Tibial nerve (tissue), 4 donors: ENCODE measurements at regions not wholly inside any gene's neighbourhood (a gene's known extent, or its start where the extent isn't known, plus 50 kb on each side); places are given as distances from the start of the nearest gene placed in this dataset.

ENCODE experiments used
- DNase-seq, 2 donors: peaks; one replicate each; pipeline ENCODE4 v3.0.0-alpha.2; 2019; ENCODE audit warnings: low spot score in 2 of 2
- H3K27ac ChIP-seq, 4 donors: fragments of 200-600 bp; sonication (generic) in 3 of 4; one replicate each; pipeline ENCODE4 v1.5.1; 2017 to 2019; ENCODE audit warnings: mild to moderate bottlenecking in 1 of 4
- H3K27me3 ChIP-seq, 2 donors: fragments of 200-600 bp; sonication (generic) in 1 of 2; one replicate each; pipeline versions ENCODE4 v1.5.1 to v1.6.0; 2017 to 2019
- H3K36me3 ChIP-seq, 3 donors: fragments of 200-600 bp; sonication (generic); one replicate each; pipeline ENCODE4 v1.5.1; 2018 to 2019
- H3K4me1 ChIP-seq, 4 donors: fragments of 200-600 bp; sonication (generic) in 3 of 4; one replicate each; pipeline ENCODE4 v1.5.1; 2017 to 2019
- H3K4me3 ChIP-seq, 4 donors: fragments of 200-600 bp; sonication (generic) in 3 of 4; one replicate each; pipeline ENCODE4 v1.5.1; 2017 to 2019; ENCODE audit warnings: mild to moderate bottlenecking in 1 of 4, moderate library complexity in 1 of 4
- H3K9me3 ChIP-seq, 4 donors: fragments of 200-600 bp; sonication (generic) in 3 of 4; one replicate each; pipeline ENCODE4 v1.5.1; 2017 to 2019
- EP300 ChIP-seq, 2 donors: sonication (generic); formaldehyde crosslinking; IDR thresholded peaks; one replicate each; pipeline ENCODE4 v1.6.1; 2017; ENCODE audit warnings: antibody characterized with exemption in 2 of 2, mild to moderate bottlenecking in 1 of 2
- POLR2A ChIP-seq, 2 donors: fragments of 450-650 bp; IDR thresholded peaks; one replicate each; pipeline ENCODE4 v1.6.1; 2017; ENCODE audit warnings: antibody characterized with exemption in 2 of 2, mild to moderate bottlenecking in 2 of 2, moderate library complexity in 2 of 2
- WGBS, 2 donors: methylation state at CpG; one replicate each; pipeline ENCODE4 v1.1.5; 2018; 5-methylcytosine and 5-hydroxymethylcytosine counted together
- TF ChIP-seq, protein P1 (sequence below), 5 experiments: fragments of 200-600 bp in 3 of 5; fragments of 450-650 bp in 2 of 5; sonication (generic) in 3 of 5; IDR thresholded peaks; one replicate each; pipeline ENCODE4 v1.5.1; 2016 to 2019; ENCODE audit warnings: antibody characterized with exemption in 5 of 5, mild to moderate bottlenecking in 3 of 5, moderate library complexity in 2 of 5

DNA sequence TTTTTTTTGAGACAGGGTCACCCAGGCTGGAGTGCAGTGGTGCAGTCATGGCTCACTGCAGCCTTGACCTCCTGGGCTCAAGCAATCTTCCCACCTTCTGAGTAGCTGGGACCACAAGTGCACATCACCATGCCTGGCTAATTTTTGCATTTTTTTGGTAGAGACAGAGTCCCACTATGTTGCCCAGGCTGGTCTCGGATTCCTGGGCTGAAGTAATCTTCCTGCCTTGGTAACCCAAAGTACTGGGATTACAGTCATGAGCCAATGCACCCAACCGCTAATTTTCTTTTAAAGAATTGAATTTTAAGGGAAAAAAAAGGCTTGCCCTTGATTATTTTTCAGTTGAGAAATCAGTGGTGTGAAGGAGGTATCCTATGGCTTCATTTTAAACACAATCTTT, 334.0 kb downstream of the SOX2 start:
- Histone ChIP-seq H3K27me3 (no peaks in the 10 kb centered on the region), H3K27ac (no peak overlapping the region), H3K36me3 (no peaks in the 10 kb centered on the region), H3K9me3 (no peaks in the 10 kb centered on the region), H3K4me1 (no peaks in the 10 kb centered on the region), H3K4me3 (no peak overlapping the region)
- DNase-seq: no peak
- TF ChIP-seq, protein P1, sequence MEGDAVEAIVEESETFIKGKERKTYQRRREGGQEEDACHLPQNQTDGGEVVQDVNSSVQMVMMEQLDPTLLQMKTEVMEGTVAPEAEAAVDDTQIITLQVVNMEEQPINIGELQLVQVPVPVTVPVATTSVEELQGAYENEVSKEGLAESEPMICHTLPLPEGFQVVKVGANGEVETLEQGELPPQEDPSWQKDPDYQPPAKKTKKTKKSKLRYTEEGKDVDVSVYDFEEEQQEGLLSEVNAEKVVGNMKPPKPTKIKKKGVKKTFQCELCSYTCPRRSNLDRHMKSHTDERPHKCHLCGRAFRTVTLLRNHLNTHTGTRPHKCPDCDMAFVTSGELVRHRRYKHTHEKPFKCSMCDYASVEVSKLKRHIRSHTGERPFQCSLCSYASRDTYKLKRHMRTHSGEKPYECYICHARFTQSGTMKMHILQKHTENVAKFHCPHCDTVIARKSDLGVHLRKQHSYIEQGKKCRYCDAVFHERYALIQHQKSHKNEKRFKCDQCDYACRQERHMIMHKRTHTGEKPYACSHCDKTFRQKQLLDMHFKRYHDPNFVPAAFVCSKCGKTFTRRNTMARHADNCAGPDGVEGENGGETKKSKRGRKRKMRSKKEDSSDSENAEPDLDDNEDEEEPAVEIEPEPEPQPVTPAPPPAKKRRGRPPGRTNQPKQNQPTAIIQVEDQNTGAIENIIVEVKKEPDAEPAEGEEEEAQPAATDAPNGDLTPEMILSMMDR (IDR thresholded peaks at IDR 0.05): no peak
- TF ChIP-seq EP300 (IDR thresholded peaks at IDR 0.05) (no peak), POLR2A (IDR thresholded peaks at IDR 0.05) (no peak)
- 77 to 87% methylated on average over 2 of the region's 2 CpGs for WGBS, 2 donors

DNA sequence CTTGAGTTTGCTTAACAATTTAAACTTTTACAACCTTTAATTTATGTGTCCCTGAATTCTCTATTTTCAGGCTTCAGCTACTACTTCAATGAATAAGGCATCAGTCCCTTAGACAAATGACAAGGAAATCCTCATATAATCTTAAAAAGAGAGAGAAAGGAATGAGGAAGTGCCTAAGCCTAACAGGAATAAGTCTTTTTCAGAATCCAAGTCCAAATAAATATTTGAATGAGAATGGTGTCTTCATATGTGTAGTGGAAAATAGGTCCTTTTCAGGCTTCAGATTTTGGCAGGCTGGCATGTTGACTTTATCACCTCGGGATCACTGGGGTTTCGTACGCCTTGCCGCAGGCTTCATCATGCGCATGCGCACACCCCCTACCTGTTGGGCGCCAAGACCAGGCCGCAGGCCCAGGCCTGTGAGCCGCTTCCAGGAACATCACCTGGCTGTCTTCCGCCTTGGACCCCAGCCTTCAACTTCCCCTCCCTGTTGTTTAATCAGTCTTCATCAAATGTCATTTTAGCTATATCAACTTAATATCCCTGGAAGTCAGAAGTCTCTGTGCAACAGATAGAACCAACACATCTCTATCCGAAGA, 334.5 kb downstream of the SOX2 start:
- H3K4me1 ChIP-seq: no peaks in the 10 kb centered on the region
- DNase-seq: no peak
- TF ChIP-seq, protein P1 (IDR thresholded peaks at IDR 0.05): no peak
- TF ChIP-seq POLR2A (IDR thresholded peaks at IDR 0.05) (no peak), EP300 (IDR thresholded peaks at IDR 0.05) (no peak)
- H3K27me3 ChIP-seq: no peaks in the 10 kb centered on the region
- H3K27ac ChIP-seq: no peak overlapping the region
- no peak overlapping the region for H3K4me3 ChIP-seq
- H3K9me3 ChIP-seq: no peaks in the 10 kb centered on the region
- WGBS, 2 donors: 79 to 84% methylated on average over 11 of the region's 11 CpGs
- no peaks in the 10 kb centered on the region for H3K36me3 ChIP-seq

DNA sequence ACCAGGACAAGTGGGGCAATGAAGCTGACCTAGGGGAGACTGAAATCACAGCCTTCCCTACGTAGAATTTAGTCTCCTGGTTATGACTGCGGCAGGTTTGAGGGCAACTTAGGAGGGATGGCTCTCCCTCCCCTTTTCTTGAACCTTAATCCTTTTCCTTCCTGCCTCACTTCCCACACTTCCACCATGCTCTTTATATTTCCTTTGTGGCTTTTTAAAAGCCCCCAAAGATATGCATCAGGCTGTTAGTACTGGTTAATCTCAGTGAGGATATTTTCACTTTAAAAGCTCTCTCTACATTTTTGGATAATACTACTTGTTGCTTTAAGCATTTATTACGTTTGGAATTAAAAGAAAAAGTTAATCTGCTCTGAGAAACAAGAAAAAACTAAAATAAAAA, 339.2 kb downstream of the SOX2 start:
- TF ChIP-seq POLR2A (IDR thresholded peaks at IDR 0.05) (no peak), EP300 (IDR thresholded peaks at IDR 0.05) (no peak)
- TF ChIP-seq, protein P1 (IDR thresholded peaks at IDR 0.05): no peak
- Histone ChIP-seq H3K4me1 (no peaks in the 10 kb centered on the region), H3K9me3 (no peaks in the 10 kb centered on the region), H3K4me3 (no peak overlapping the region), H3K27ac (no peak overlapping the region), H3K27me3 (no peaks in the 10 kb centered on the region), H3K36me3 (no peaks in the 10 kb centered on the region)
- DNase-seq: no peak
- 53 to 61% methylated on average over 3 of the region's 3 CpGs for WGBS, 2 donors

DNA sequence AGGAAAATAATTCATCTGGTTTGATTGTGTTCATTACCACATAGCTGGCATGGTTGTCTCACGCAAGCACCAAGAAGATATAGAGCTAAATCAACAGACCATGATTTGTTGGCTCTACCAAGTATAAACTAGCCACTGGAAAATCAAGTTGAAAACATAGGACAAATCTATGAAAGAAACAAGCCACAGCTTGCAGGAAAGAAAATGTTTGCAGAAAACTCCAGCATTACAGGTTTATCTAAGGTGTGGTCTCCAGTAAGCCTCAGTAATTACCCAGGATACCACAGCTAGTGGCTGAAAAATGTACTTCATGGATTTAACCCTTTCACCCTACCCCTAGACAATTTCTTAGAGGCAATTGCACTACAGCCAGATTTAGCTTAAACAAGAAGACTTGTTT, 340.6 kb downstream of the SOX2 start:
- H3K4me3 ChIP-seq: no peak overlapping the region
- no peak for DNase-seq
- no peaks in the 10 kb centered on the region for H3K36me3 ChIP-seq
- H3K27ac ChIP-seq: no peak overlapping the region
- TF ChIP-seq POLR2A (IDR thresholded peaks at IDR 0.05) (no peak), EP300 (IDR thresholded peaks at IDR 0.05) (no peak)
- TF ChIP-seq, protein P1 (IDR thresholded peaks at IDR 0.05): no peak
- whole genome bisulfite sequencing, 2 donors: 96 to 97% methylated on average over 1 of the region's 1 CpG
- no peaks in the 10 kb centered on the region for H3K9me3 ChIP-seq
- H3K4me1 ChIP-seq: no peaks in the 10 kb centered on the region
- H3K27me3 ChIP-seq: no peaks in the 10 kb centered on the region

DNA sequence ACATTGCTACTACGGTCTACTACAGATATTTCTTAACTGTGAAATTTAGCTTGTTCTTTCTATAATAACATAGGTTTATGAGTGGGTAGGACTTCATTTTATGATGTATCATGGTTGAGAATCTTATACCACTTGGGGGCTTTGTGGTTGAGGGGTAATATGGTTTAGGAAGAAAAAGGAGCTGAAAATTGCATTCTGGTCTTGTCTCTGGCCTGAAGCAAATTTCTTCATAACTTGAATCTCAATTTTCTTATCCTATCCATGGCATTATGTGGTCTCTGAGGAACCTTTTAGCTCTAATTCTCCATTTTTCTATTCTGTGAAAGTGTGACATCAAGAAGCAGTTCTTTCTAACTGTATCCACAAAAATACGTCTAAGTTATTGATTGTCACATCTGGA, 341.0 kb downstream of the SOX2 start:
- DNase-seq: no peak
- no peaks in the 10 kb centered on the region for H3K9me3 ChIP-seq
- H3K4me1 ChIP-seq: no peaks in the 10 kb centered on the region
- H3K4me3 ChIP-seq: no peak overlapping the region
- 86 to 87% methylated on average over 2 of the region's 2 CpGs for WGBS, 2 donors
- TF ChIP-seq EP300 (IDR thresholded peaks at IDR 0.05) (no peak), POLR2A (IDR thresholded peaks at IDR 0.05) (no peak)
- TF ChIP-seq, protein P1 (IDR thresholded peaks at IDR 0.05): no peak
- no peaks in the 10 kb centered on the region for H3K36me3 ChIP-seq
- H3K27me3 ChIP-seq: no peaks in the 10 kb centered on the region
- H3K27ac ChIP-seq: no peak overlapping the region
